ENCODE measurements at regions not wholly inside any gene's neighbourhood (a gene's known extent, or its start where the extent isn't known, plus 50 kb on each side); places are given as distances from the start of the nearest gene placed in this dataset.

DNA sequence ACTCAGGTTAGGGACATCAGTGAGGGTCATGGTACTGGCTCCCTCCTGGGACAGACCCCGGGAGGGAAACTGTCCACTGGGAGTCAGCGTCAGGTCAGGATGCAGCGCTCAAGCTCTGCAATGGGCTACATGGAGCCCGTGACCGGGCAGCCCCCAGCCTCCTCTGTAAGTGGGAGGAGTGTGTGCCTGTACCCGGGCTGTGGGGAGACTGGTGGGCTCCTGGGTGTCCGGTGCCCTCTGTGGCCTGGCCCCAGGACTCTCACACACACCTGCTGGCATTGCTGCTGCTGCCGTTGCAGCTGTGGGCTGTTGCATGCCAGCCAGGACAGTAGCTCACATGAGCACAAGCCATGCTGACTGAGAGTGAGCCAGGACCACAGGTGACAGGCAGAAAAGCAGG lies 630.3 kb downstream of the TBC1D22A start:
- intact Hi-C loops (cut with DNase I): no loop called here
- Histone ChIP-seq H3K36me3 (replicated peaks in 1 of 2) (no peaks in the 10 kb centered on the region), H3K4me1 (replicated peaks in 1 of 2) (no peaks in the 10 kb centered on the region), H3K27me3 (no peaks in the 10 kb centered on the region), H3K9me3 (replicated peaks in 1 of 3) (no peaks in the 10 kb centered on the region), H3K4me3 (no peak overlapping the region), H3K27ac (no peak overlapping the region)
- 75 to 93% (median 81%) methylated on average over 3 to 8 of the region's 8 CpGs for WGBS, 4 donors
- no peak for DNase-seq
- TF ChIP-seq, protein P1, sequence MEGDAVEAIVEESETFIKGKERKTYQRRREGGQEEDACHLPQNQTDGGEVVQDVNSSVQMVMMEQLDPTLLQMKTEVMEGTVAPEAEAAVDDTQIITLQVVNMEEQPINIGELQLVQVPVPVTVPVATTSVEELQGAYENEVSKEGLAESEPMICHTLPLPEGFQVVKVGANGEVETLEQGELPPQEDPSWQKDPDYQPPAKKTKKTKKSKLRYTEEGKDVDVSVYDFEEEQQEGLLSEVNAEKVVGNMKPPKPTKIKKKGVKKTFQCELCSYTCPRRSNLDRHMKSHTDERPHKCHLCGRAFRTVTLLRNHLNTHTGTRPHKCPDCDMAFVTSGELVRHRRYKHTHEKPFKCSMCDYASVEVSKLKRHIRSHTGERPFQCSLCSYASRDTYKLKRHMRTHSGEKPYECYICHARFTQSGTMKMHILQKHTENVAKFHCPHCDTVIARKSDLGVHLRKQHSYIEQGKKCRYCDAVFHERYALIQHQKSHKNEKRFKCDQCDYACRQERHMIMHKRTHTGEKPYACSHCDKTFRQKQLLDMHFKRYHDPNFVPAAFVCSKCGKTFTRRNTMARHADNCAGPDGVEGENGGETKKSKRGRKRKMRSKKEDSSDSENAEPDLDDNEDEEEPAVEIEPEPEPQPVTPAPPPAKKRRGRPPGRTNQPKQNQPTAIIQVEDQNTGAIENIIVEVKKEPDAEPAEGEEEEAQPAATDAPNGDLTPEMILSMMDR (IDR thresholded peaks at IDR 0.05): no peak
- TF ChIP-seq POLR2A (IDR thresholded peaks at IDR 0.05): no peak

DNA sequence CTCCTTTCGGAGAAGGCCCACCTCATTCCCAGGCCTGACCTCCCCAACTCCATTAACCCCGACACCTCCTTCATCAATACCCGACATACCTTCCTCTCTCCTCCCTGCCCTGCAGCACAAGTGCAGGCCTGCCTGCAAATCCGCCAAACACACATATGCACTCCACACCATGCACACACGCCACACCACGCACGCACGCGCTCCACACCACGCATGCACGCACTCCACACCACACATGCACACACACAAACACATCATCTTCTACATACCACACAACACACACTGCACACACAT lies 629.6 kb downstream of the TBC1D22A start:
- no peaks in the 10 kb centered on the region for H3K4me1 ChIP-seq (replicated peaks in 1 of 2)
- no peak overlapping the region for H3K27ac ChIP-seq
- H3K27me3 ChIP-seq: no peaks in the 10 kb centered on the region
- no peaks in the 10 kb centered on the region for H3K9me3 ChIP-seq (replicated peaks in 1 of 3)
- no peak for DNase-seq
- intact Hi-C loops (cut with DNase I): no loop called here
- H3K36me3 ChIP-seq (replicated peaks in 1 of 2): no peaks in the 10 kb centered on the region
- 74 to 90% (median 80%) methylated on average over 10 to 11 of the region's 11 CpGs for WGBS, 4 donors
- TF ChIP-seq, protein P1 (IDR thresholded peaks at IDR 0.05): no peak
- H3K4me3 ChIP-seq: no peak overlapping the region

DNA sequence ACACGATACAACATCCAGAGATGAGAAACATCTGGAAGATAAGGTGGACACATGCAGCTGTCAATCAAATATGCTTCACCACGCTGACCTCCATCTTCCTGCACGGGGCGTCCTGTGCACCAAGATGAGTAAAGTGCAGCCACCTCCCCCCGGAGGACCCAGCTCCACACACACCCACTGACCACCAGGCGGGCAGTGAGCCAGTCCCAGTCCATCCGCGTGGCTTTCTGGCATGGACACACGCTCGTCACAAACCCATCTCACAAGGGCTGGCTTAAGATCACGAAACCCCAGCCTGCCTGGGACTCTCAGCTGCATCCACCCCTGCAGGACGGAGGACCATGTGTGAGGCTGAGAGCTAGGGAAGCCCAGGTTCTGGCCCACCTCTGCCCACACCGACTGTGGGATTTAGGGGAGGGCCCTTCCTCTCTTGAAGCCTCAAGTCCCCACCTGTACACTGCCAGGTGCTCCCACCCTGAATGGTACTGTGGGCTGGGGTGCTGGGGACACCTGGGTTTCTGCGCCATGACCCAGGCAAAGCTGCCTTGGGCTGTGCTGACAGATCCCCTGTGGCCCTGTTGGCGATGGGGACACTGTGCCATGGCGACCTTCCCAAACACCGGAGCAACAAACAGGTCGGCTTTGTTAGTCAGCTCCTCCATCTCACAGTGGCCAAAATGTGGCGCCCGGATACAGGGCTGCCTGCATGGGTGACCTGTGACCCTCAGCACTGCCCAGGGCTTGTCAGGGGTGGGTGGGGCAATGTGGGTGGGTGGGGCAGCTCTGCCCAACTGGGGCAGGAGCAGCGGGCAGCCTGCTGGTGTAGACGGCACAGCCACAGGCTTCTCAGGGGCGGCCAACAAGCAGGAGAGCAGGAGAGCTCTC lies 629.0 kb downstream of the TBC1D22A start:
- Histone ChIP-seq H3K4me1 (replicated peaks in 1 of 2) (no peaks in the 10 kb centered on the region), H3K27ac (no peak overlapping the region), H3K4me3 (no peak overlapping the region), H3K9me3 (replicated peaks in 1 of 3) (no peaks in the 10 kb centered on the region), H3K27me3 (no peaks in the 10 kb centered on the region), H3K36me3 (replicated peaks in 1 of 2) (no peaks in the 10 kb centered on the region)
- no peak for DNase-seq
- no peak for TF ChIP-seq POLR2A (IDR thresholded peaks at IDR 0.05)
- TF ChIP-seq, protein P1 (IDR thresholded peaks at IDR 0.05): no peak
- intact Hi-C loops (cut with DNase I): no loop called here
- 73 to 84% (median 79%) methylated on average over 16 to 23 of the region's 23 CpGs for WGBS, 4 donors

DNA sequence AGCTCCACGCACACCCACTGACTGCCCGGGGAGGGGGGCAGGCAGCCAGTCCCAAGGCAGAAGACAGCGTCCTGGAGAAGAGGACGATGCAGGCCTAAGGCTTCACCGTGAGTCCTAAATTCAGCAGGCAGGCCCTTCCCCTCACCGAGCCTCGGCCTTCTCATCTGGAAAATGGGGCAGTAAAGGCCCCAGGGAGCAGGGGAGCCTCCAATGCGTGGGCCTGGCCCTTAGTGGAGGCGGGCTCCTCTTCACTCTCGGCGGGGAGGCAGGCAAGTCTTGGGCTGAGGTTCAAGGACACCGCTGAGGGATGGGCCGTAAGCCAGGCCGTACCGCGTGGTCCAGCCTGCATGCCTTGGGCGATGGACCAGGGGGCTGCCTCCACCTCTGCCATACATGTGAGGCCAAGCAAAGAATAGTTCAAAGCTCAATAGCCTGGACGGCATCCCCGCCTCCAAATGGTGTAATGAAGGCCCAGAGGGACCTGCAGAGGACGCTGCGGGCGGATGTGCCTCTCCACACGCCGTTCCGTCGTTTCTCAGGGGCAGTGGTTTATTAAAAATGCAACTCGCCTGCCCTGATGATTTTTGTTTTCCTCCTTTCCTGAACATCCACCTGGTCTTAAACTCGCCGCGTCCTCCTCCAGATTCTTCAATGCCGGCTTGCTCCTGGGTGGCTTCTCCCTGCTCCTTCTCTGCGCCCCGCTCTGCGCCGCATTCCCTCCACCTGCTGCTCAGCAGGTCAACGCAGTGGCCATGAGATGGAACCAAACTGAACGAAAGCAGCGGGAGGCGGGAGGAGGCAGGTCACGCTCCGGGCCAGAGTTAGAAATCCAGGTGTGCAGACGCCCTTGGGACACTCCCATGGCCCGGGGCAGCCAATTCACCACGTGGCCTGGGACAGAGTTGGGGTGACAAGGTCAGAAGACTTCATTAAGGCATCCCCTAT lies 627.8 kb downstream of the TBC1D22A start:
- no peaks in the 10 kb centered on the region for H3K36me3 ChIP-seq (replicated peaks in 1 of 2)
- H3K27me3 ChIP-seq: no peaks in the 10 kb centered on the region
- no peak overlapping the region for H3K27ac ChIP-seq
- no peak overlapping the region for H3K4me3 ChIP-seq
- no peaks in the 10 kb centered on the region for H3K4me1 ChIP-seq (replicated peaks in 1 of 2)
- 77 to 84% (median 82%) methylated on average over 31 to 44 of the region's 44 CpGs for WGBS, 4 donors
- no peak for DNase-seq
- intact Hi-C loops (cut with DNase I): no loop called here
- H3K9me3 ChIP-seq (replicated peaks in 1 of 3): no peaks in the 10 kb centered on the region
- no peak for TF ChIP-seq POLR2A (IDR thresholded peaks at IDR 0.05)
- TF ChIP-seq, protein P1 (IDR thresholded peaks at IDR 0.05): no peak

Data from adrenal gland (tissue), 9 donors.